Astrocyte (in vitro differentiated cells and primary cell): ENCODE measurements at regions not wholly inside any gene's neighbourhood (a gene's known extent, or its start where the extent isn't known, plus 50 kb on each side); places are given as distances from the start of the nearest gene placed in this dataset.

Source experiments
- CTCF ChIP-seq: IDR thresholded peaks from 2 replicates; pipeline ENCODE4 v1.5.1; 2011; ENCODE audit warnings: low read depth, mild to moderate bottlenecking, inconsistent platforms, low read length, moderate library complexity; ENCODE audit not compliant: insufficient read depth
- EZH2 ChIP-seq: IDR thresholded peaks from 2 replicates; pipeline ENCODE4 v1.6.1; 2012; ENCODE audit warnings: mild to moderate bottlenecking, low read length, inconsistent platforms; ENCODE audit not compliant: insufficient read depth

GRCh38 chr13:105144936-105145335, 1390.5 kb downstream of the EFNB2 start:
- no peak for TF ChIP-seq CTCF
- no peak for TF ChIP-seq EZH2
